ENCODE measurements at regions not wholly inside any gene's neighbourhood (a gene's known extent, or its start where the extent isn't known, plus 50 kb on each side); places are given as distances from the start of the nearest gene placed in this dataset.

- Histone ChIP-seq H3K27me3 (ENCODE audit: insufficient read depth, low read length) (no peaks in the 10 kb centered on the region), H3K36me3 (ENCODE audit: control insufficient read depth in 1 of 2, insufficient read depth in 2 of 2, low read length in 2 of 2) (no peaks in the 10 kb centered on the region), H3K4me1 (ENCODE audit: control insufficient read depth in 1 of 2, insufficient read depth in 2 of 2, low read length in 2 of 2) (peaks cover 3 to 4% of the 10 kb centered on the region in 2 experiments; a peak in 3 of 4 replicates), H3K4me2 (ENCODE audit: low read length) (no peak overlapping the region), H4K20me1 (ENCODE audit: insufficient read depth) (no peaks in the 10 kb centered on the region), H3K9ac (ENCODE audit: low read length) (no peak overlapping the region), H3K9me2 (ENCODE audit: insufficient read depth) (0 out of 2 replicates have a peak, but pooled peaks cover 3% of the 10 kb centered on the region), H3K27ac (ENCODE audit: low read depth, low read length) (no peak overlapping the region), H2AFZ (ENCODE audit: low read depth, low read length, poor library complexity, severe bottlenecking) (no peak overlapping the region), H3K9me3 (ENCODE audit: control insufficient read depth in 1 of 2, insufficient read depth in 1 of 2, low read depth in 1 of 2, low read length in 2 of 2) (no peaks in the 10 kb centered on the region), H3K4me3 (replicated peaks in 1 of 2; ENCODE audit: low read depth in 1 of 2, low read length in 2 of 2) (no peak overlapping the region), H3K79me2 (ENCODE audit: insufficient read depth, low read length) (no peaks in the 10 kb centered on the region)
- intact Hi-C loops (cut with micrococcal nuclease) = no loop called here
- ATAC-seq (no peak), DNase-seq (ENCODE audit: low read depth, low spot score) (no peak)
- CTCF ChIA-PET = no interaction called here
- no peak for TF ChIP-seq POLR2AphosphoS5 (IDR thresholded peaks at IDR 0.05; ENCODE audit: low read depth, low read length)
- TF ChIP-seq SIN3A (IDR thresholded peaks at IDR 0.05; ENCODE audit: low read depth) = no peak
- TF ChIP-seq ATF3 (IDR thresholded peaks at IDR 0.05) = no peak
- no peak for TF ChIP-seq JUND (IDR thresholded peaks at IDR 0.05)
- TF ChIP-seq POLR2A (IDR thresholded peaks at IDR 0.05; ENCODE audit: borderline replicate concordance, extremely low read depth, insufficient read depth, insufficient read length) = no peak
- no peak for TF ChIP-seq REST (IDR thresholded peaks at IDR 0.05; ENCODE audit: low read depth)
- no peak for TF ChIP-seq MAX (IDR thresholded peaks at IDR 0.05)
- TF ChIP-seq TCF7L2 (IDR thresholded peaks at IDR 0.05; ENCODE audit: borderline replicate concordance, extremely low read depth, insufficient read depth, insufficient read length) = no peak
- no peak for TF ChIP-seq CBX3 (IDR thresholded peaks at IDR 0.05; ENCODE audit: low read depth)
- no peak for TF ChIP-seq SP1 (IDR thresholded peaks at IDR 0.05; ENCODE audit: low read depth)
- TF ChIP-seq YY1 (IDR thresholded peaks at IDR 0.05; ENCODE audit: extremely low read depth, insufficient replicate concordance, low read depth, low read length) = no peak
- TF ChIP-seq EZH2phosphoT487 (IDR thresholded peaks at IDR 0.05; ENCODE audit: borderline replicate concordance) = no peak
- TF ChIP-seq ZNF274 (IDR thresholded peaks at IDR 0.05; ENCODE audit: low read depth, low read length) = no peak
- TF ChIP-seq ELF1 (IDR thresholded peaks at IDR 0.05; ENCODE audit: borderline replicate concordance, low read depth) = no peak
- no peak for TF ChIP-seq ZBTB33 (IDR thresholded peaks at IDR 0.05; ENCODE audit: extremely low read depth, insufficient replicate concordance, low read length)
- no peak for TF ChIP-seq EGR1 (IDR thresholded peaks at IDR 0.05; ENCODE audit: low read depth)
- no peak for TF ChIP-seq EZH2 (IDR thresholded peaks at IDR 0.05)
- no peak for TF ChIP-seq ZFX (IDR thresholded peaks at IDR 0.05)
- no peak for TF ChIP-seq CTCF (IDR thresholded peaks at IDR 0.05 in 2 of 3, conservative IDR thresholded peaks at IDR 0.05 in 1 of 3; ENCODE audit: borderline replicate concordance in 1 of 3, insufficient read depth in 1 of 3, low read depth in 2 of 3, low read length in 2 of 3)
- RAD21 ChIA-PET (ENCODE audit: low non-redundant PET in 1 of 2, low total read pairs in 2 of 2, uncharacterized antibody in 2 of 2, unreplicated experiment in 2 of 2) = no interaction called here
- BruUV-seq (replicated peaks) = no TSS peak
- POLR2A ChIA-PET = no interaction called here
Observed at GRCh38 chr1:182191381-182192115, 130.0 kb upstream of the ZNF648 start.

Data from HCT116 (cell line).